ENCODE measurements at regions not wholly inside any gene's neighbourhood (a gene's known extent, or its start where the extent isn't known, plus 50 kb on each side); places are given as distances from the start of the nearest gene placed in this dataset.
"Not testable (repeated sequence)": the region's sequence is repeated elsewhere in the genome, so short reads cannot be mapped to it uniquely, and the experiment has no call there.

DNA sequence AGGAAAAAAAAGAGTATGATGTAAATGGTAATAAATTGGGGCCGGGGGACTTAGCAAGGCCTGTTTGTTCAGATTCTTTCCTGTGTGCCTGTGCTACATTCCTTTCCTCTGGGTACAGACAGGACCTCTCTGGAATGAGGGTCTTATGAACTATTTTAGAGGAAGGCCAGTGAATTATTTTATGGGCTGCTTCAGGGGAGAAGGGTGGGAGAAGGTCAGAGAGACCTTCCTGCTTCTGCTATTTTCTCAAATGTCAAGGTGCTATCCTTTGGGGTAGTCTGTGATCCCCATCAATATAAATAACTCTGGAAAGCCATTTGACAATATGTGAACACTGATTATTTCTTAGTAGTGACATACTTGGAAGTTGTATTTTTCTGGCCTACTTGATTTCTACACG is 426.5 kb downstream of the SH2D4B start:
- Histone ChIP-seq H3K4me3 (no peak overlapping the region), H3K4me1 (peaks cover 26% of the 10 kb centered on the region), H4K20me1 (no peaks in the 10 kb centered on the region), H3K9ac (no peak overlapping the region), H3K27me3 (no peaks in the 10 kb centered on the region), H3K4me2 (no peak overlapping the region), H3K27ac (no peak overlapping the region), H3K9me3 (no peaks in the 10 kb centered on the region), H3K36me3 (no peaks in the 10 kb centered on the region)
- no peak for TF ChIP-seq Cebpa-rat (IDR thresholded peaks at IDR 0.05)

- no peaks in the 10 kb centered on the region for H3K9me3 ChIP-seq
- H3K36me3 ChIP-seq = no peaks in the 10 kb centered on the region
- TF ChIP-seq Cebpa-rat (IDR thresholded peaks at IDR 0.05) = no peak
- no peaks in the 10 kb centered on the region for H3K27me3 ChIP-seq
- peak overlapping the region; percentile 35; the same call in 1 of the 2 replicates for H3K27ac ChIP-seq
- H3K4me1 ChIP-seq = peaks cover 26% of the 10 kb centered on the region
- peak overlapping the region; percentile 57 for H3K4me2 ChIP-seq
- no peak overlapping the region for H3K4me3 ChIP-seq
- H4K20me1 ChIP-seq = no peaks in the 10 kb centered on the region
- no peak overlapping the region for H3K9ac ChIP-seq
These were observed 427.4 kb downstream of the SH2D4B start for GRCh38 chr10:80964955-80965614.

- Histone ChIP-seq H3K9me3 (no peaks in the 10 kb centered on the region), H3K27ac (no peak overlapping the region), H3K36me3 (no peaks in the 10 kb centered on the region), H3K4me1 (peaks cover 26% of the 10 kb centered on the region), H3K4me3 (no peak overlapping the region), H3K27me3 (no peaks in the 10 kb centered on the region), H3K4me2 (peak overlapping the region; percentile 60), H4K20me1 (no peaks in the 10 kb centered on the region), H3K9ac (no peak overlapping the region)
- TF ChIP-seq Cebpa-rat (IDR thresholded peaks at IDR 0.05) = no peak
These were observed 428.8 kb downstream of the SH2D4B start for GRCh38 chr10:80966326-80966986.

DNA sequence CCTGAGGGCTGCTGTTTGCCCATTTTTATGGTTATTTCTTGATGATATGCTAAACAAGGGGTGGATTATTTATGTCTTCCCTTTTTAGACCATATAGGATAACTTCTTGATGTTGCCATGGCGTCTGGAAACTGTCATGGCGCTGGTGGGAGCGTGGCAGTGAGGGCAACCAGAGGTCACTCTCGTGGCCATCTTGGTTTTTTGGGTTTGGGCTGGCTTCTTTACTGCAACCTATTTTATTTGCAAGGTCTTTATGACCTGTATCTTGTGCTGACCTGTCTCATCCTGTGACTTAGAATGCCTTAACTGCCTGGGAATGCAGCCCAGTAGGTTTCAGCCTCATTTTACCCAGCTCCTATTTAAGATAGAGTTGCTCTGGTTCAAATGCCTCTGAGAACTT is 429.7 kb downstream of the SH2D4B start:
- H3K36me3 ChIP-seq, H3K27ac ChIP-seq, H3K9ac ChIP-seq, H3K27me3 ChIP-seq, H3K4me2 ChIP-seq, H3K9me3 ChIP-seq, H4K20me1 ChIP-seq, H3K4me3 ChIP-seq: not testable (repeated sequence)
- H3K4me1 ChIP-seq = peaks cover 26% of the 10 kb centered on the region

DNA sequence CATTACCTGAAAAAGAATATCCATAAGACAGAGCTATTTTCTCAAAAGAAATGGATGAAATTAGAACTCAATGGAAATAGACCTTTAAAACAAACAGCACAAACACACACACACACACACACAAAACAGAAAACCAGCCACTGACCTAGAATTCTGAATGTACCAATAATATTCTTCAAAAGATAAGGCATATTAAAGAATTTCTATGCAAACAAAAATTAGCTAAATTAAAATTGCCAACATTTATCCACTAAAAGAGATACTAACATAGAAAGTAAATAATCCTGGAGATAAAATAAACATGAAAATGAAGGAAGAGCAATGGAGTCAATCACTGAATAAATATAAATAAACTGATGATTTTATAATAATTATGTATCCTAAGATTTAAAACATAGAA is 431.2 kb downstream of the SH2D4B start:
- TF ChIP-seq Cebpa-rat (IDR thresholded peaks at IDR 0.05) = no peak
- H3K27me3 ChIP-seq = no peaks in the 10 kb centered on the region
- H3K27ac ChIP-seq = no peak overlapping the region
- no peak overlapping the region for H3K9ac ChIP-seq
- no peak overlapping the region for H3K4me3 ChIP-seq
- no peak overlapping the region for H3K4me2 ChIP-seq
- H4K20me1 ChIP-seq = no peaks in the 10 kb centered on the region
- no peaks in the 10 kb centered on the region for H3K36me3 ChIP-seq
- no peaks in the 10 kb centered on the region for H3K9me3 ChIP-seq
- H3K4me1 ChIP-seq = peaks cover 26% of the 10 kb centered on the region

- peaks cover 8% of the 10 kb centered on the region for H3K4me1 ChIP-seq
- no peak overlapping the region for H3K4me3 ChIP-seq
- no peaks in the 10 kb centered on the region for H4K20me1 ChIP-seq
- H3K27me3 ChIP-seq = no peaks in the 10 kb centered on the region
- H3K9me3 ChIP-seq = no peaks in the 10 kb centered on the region
- no peak overlapping the region for H3K9ac ChIP-seq
- TF ChIP-seq Cebpa-rat (IDR thresholded peaks at IDR 0.05) = no peak
- H3K36me3 ChIP-seq = no peaks in the 10 kb centered on the region
- H3K4me2 ChIP-seq = no peak overlapping the region
- no peak overlapping the region for H3K27ac ChIP-seq
These were observed 433.8 kb downstream of the SH2D4B start for GRCh38 chr10:80971461-80971860.

GRCh38 chr10:80976658-80977057 is 439.0 kb downstream of the SH2D4B start:
- Histone ChIP-seq H3K4me2 (no peak overlapping the region), H4K20me1 (no peaks in the 10 kb centered on the region), H3K27me3 (no peaks in the 10 kb centered on the region), H3K9me3 (no peaks in the 10 kb centered on the region), H3K9ac (no peak overlapping the region), H3K36me3 (no peaks in the 10 kb centered on the region), H3K27ac (no peak overlapping the region), H3K4me3 (no peak overlapping the region), H3K4me1 (no peaks in the 10 kb centered on the region)
- no peak for TF ChIP-seq Cebpa-rat (IDR thresholded peaks at IDR 0.05)

DNA sequence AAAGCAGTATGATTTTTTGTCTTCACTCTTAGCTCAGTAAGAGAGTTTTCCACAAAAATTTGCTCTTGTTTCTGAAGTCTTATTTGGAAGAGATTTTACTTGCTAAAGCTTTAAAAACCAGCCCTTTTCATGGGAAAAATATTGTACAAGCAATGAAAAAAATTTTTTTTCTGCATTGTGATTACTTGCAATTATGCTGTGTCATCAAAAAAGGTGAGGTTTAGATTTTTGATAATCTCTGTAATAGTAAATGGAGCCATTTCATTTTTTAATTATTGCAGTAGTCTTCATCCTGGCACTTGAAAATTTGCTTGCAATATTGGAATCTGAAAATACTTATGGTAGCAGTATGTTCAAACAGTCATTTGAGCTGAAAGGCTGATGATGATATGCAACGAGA is 447.4 kb downstream of the SH2D4B start:
- Histone ChIP-seq H3K9me3 (no peaks in the 10 kb centered on the region), H3K27ac (no peak overlapping the region), H3K27me3 (no peaks in the 10 kb centered on the region), H3K9ac (no peak overlapping the region), H4K20me1 (no peaks in the 10 kb centered on the region), H3K4me1 (peaks cover 6% of the 10 kb centered on the region; the same call in 1 of the 2 replicates), H3K36me3 (no peaks in the 10 kb centered on the region), H3K4me2 (no peak overlapping the region), H3K4me3 (no peak overlapping the region)
- no peak for TF ChIP-seq Cebpa-rat (IDR thresholded peaks at IDR 0.05)

DNA sequence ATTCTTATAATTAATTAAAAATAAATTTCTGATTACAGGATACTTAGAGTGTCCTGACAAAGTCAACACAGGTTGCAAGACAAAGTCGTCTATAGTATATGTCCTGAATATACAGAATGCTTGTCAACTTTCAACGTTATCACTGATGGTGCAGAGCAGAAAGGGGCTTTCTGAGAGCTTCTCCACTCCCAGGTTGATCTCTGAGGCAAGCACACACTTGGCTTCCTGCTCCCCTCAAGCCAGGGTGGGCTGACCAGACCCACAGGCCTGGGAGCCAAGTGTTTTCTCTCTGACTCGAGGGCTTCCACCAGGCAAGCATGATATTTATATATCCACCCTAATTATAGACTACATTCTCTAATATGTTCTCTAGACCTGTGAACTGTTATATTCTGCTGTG is 448.9 kb downstream of the SH2D4B start:
- H3K9me3 ChIP-seq = no peaks in the 10 kb centered on the region
- H3K27ac ChIP-seq = no peak overlapping the region
- no peak overlapping the region for H3K9ac ChIP-seq
- no peak overlapping the region for H3K4me3 ChIP-seq
- peaks cover 6% of the 10 kb centered on the region; the same call in 1 of the 2 replicates for H3K4me1 ChIP-seq
- TF ChIP-seq Cebpa-rat (IDR thresholded peaks at IDR 0.05) = no peak
- H3K36me3 ChIP-seq = no peaks in the 10 kb centered on the region
- H4K20me1 ChIP-seq = no peaks in the 10 kb centered on the region
- H3K4me2 ChIP-seq = no peak overlapping the region
- no peaks in the 10 kb centered on the region for H3K27me3 ChIP-seq

GRCh38 chr10:80988755-80989154 is 451.1 kb downstream of the SH2D4B start:
- H3K4me2 ChIP-seq = peak overlapping the region; percentile 21; the same call in 1 of the 2 replicates
- no peak overlapping the region for H3K27ac ChIP-seq
- peaks cover 6% of the 10 kb centered on the region; the same call in 1 of the 2 replicates for H3K4me1 ChIP-seq
- H3K27me3 ChIP-seq = no peaks in the 10 kb centered on the region
- no peak overlapping the region for H3K4me3 ChIP-seq
- H3K36me3 ChIP-seq = no peaks in the 10 kb centered on the region
- TF ChIP-seq Cebpa-rat (IDR thresholded peaks at IDR 0.05) = no peak
- H3K9ac ChIP-seq = no peak overlapping the region
- no peaks in the 10 kb centered on the region for H4K20me1 ChIP-seq
- H3K9me3 ChIP-seq = no peaks in the 10 kb centered on the region
